ENCODE measurements at regions not wholly inside any gene's neighbourhood (a gene's known extent, or its start where the extent isn't known, plus 50 kb on each side); places are given as distances from the start of the nearest gene placed in this dataset.

GRCh38 chr5:56463944-56464571 is 230.9 kb upstream of the ANKRD55 start:
- Histone ChIP-seq H3K27me3 (ENCODE audit: control insufficient read depth, insufficient read depth, low read length) (no peaks in the 10 kb centered on the region), H3K4me3 (ENCODE audit: low read length) (no peak overlapping the region), H3K4me1 (ENCODE audit: control insufficient read depth, insufficient read depth, low read length) (peaks cover under 1% of the 10 kb centered on the region), H3K9ac (ENCODE audit: low read length) (no peak overlapping the region), H3K36me3 (ENCODE audit: control insufficient read depth, insufficient read depth, low read length) (no peaks in the 10 kb centered on the region), H3K27ac (ENCODE audit: low read depth, low read length) (no peak overlapping the region)

- Histone ChIP-seq H3K4me3 (ENCODE audit: low read length) (no peak overlapping the region), H3K27me3 (ENCODE audit: control insufficient read depth, insufficient read depth, low read length) (no peaks in the 10 kb centered on the region), H3K36me3 (ENCODE audit: control insufficient read depth, insufficient read depth, low read length) (no peaks in the 10 kb centered on the region), H3K9ac (ENCODE audit: low read length) (no peak overlapping the region), H3K27ac (ENCODE audit: low read depth, low read length) (no peak overlapping the region), H3K4me1 (ENCODE audit: control insufficient read depth, insufficient read depth, low read length) (peaks cover 3% of the 10 kb centered on the region)
Observed at GRCh38 chr5:56461584-56461983, 228.5 kb upstream of the ANKRD55 start.

DNA sequence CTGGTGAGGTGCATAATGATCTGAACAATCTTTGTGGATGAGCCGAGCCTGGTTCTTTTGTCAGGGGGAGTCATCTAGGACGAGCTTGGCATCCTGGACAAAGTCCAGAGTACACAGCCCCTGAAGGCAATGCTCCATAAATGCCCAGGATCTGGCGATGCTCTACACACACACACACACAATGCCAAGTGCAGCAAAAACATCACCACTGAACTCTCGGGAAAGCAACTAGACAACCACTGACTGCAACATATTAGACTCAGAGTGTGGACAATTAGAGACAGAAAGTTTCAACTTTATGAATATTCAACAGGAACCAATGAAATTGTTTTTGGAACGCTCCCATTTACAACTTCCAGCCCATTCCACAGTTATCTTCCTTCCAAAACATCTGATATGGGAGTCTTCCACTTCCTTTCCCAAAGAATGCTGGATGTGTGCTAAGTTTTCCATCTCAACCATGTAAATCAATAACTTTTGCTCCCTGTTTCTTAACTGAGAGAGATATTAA is 227.6 kb upstream of the ANKRD55 start:
- H3K9ac ChIP-seq (ENCODE audit: low read length): no peak overlapping the region
- H3K4me3 ChIP-seq (ENCODE audit: low read length): no peak overlapping the region
- no peaks in the 10 kb centered on the region for H3K27me3 ChIP-seq (ENCODE audit: control insufficient read depth, insufficient read depth, low read length)
- H3K27ac ChIP-seq (ENCODE audit: low read depth, low read length): no peak overlapping the region
- peaks cover 3% of the 10 kb centered on the region for H3K4me1 ChIP-seq (ENCODE audit: control insufficient read depth, insufficient read depth, low read length)
- no peaks in the 10 kb centered on the region for H3K36me3 ChIP-seq (ENCODE audit: control insufficient read depth, insufficient read depth, low read length)

DNA sequence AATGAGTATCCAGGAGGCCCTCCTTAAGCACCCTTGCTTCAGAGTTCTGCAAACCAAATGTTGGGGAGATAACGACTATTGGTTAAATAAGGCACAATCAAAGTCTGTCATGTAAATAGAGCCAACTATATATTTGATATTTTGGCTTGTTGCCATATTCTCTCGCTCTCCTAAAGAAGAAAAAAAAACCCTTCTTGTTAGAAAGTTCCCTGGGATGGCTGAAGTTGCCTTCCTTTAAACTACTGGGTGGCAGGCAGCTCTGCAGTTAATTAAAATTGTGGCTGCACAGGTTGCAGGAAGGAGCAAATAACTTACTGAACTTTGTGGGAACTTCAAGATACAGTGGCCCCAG is 227.0 kb upstream of the ANKRD55 start:
- H3K4me3 ChIP-seq (ENCODE audit: low read length): no peak overlapping the region
- H3K27me3 ChIP-seq (ENCODE audit: control insufficient read depth, insufficient read depth, low read length): no peaks in the 10 kb centered on the region
- no peak overlapping the region for H3K27ac ChIP-seq (ENCODE audit: low read depth, low read length)
- no peaks in the 10 kb centered on the region for H3K36me3 ChIP-seq (ENCODE audit: control insufficient read depth, insufficient read depth, low read length)
- H3K9ac ChIP-seq (ENCODE audit: low read length): no peak overlapping the region
- peaks cover 3% of the 10 kb centered on the region for H3K4me1 ChIP-seq (ENCODE audit: control insufficient read depth, insufficient read depth, low read length)

DNA sequence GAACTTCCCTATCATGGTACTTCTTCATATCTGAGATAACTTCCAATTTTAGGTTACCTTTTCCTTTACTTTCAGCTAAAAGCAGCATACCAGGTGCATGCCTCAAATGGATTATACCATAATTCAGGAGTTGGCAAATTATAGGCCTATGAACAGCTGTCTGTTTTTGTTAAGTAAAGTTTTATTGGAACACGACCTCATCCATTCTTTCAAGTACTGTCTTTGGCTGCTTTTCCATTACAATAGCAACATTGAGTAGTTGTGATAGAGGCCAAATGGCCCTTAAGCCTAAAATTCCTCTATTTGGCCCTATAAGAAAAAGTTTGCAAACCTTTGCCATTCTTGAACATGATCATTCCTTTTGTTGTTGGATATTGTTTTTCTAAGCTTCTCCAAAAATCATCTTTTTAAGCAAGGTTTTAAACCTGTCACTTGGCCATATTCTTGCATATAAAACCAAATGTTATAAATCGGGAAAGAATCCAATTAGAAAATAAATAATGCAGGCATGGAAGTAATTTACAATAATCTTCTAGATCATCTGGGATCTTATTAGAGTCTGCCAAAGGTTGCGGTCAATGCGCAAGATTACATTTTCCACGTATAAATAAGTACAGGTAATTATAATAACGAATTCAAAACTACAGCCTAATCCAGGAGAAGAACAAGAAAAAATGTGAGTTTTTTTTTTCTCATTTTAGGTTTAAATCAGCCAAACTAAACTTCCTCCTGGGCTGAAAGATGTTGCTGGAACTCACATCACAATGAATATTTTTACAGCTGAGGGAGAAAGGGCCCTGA is 226.5 kb upstream of the ANKRD55 start:
- Histone ChIP-seq H3K36me3 (ENCODE audit: control insufficient read depth, insufficient read depth, low read length) (no peaks in the 10 kb centered on the region), H3K4me1 (ENCODE audit: control insufficient read depth, insufficient read depth, low read length) (peaks cover 3% of the 10 kb centered on the region), H3K27me3 (ENCODE audit: control insufficient read depth, insufficient read depth, low read length) (no peaks in the 10 kb centered on the region), H3K4me3 (ENCODE audit: low read length) (no peak overlapping the region), H3K9ac (ENCODE audit: low read length) (no peak overlapping the region), H3K27ac (ENCODE audit: low read depth, low read length) (no peak overlapping the region)

DNA sequence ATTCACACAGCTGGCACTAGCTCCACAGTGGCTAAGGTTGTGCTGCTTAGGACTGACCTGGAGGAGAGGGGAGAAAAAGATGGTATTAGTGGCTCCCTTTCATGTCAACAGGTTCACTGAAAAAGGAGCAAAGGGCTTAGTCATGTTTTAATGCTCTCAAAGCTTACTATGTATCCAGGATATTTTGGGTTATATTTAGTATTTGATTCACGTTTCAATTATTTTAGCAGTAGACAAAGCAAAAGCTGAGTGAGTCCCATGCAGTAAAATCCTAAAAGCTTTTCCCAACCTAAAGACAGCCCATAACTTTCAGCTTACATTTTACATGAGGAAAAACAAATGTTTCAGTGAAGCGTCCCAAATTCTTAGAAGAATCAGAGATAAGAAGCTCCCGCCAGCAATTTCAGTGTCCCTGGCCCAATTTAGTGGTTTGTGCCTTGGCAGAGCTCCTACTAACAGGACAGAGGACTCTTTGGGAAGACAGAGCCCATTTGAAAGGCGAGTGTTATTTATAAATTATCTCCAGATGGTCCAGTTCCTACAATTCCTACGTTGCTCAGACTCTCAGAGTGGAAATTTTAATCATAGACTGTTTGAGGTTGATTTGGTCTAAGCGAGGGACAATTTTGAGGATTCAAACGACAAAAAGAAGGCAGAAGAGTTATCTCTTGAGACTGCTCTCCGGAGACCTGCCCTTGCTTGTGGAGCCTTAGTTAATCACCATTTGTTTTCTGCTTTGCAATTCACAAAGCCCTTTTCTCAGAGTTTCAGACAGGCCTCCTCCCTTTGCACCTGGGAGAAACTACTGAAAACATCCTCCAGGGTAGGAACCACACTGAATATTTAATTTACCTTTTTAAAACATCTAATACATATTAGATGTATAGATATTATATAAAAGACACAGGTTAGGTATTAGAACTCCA is 225.0 kb upstream of the ANKRD55 start:
- Histone ChIP-seq H3K27ac (ENCODE audit: low read depth, low read length) (peak overlapping the region; percentile 30), H3K4me3 (ENCODE audit: low read length) (no peak overlapping the region), H3K9ac (ENCODE audit: low read length) (no peak overlapping the region), H3K4me1 (ENCODE audit: control insufficient read depth, insufficient read depth, low read length) (peaks cover 3% of the 10 kb centered on the region), H3K36me3 (ENCODE audit: control insufficient read depth, insufficient read depth, low read length) (no peaks in the 10 kb centered on the region), H3K27me3 (ENCODE audit: control insufficient read depth, insufficient read depth, low read length) (no peaks in the 10 kb centered on the region)

- no peak overlapping the region for H3K27ac ChIP-seq (ENCODE audit: low read depth, low read length)
- H3K4me1 ChIP-seq (ENCODE audit: control insufficient read depth, insufficient read depth, low read length): peaks cover 3% of the 10 kb centered on the region
- H3K27me3 ChIP-seq (ENCODE audit: control insufficient read depth, insufficient read depth, low read length): no peaks in the 10 kb centered on the region
Observed at GRCh38 chr5:56456002-56456401, 222.9 kb upstream of the ANKRD55 start.

GRCh38 chr5:56455417-56455816 is 222.3 kb upstream of the ANKRD55 start:
- Histone ChIP-seq H3K27ac (ENCODE audit: low read depth, low read length) (no peak overlapping the region), H3K4me1 (ENCODE audit: control insufficient read depth, insufficient read depth, low read length) (peaks cover 3% of the 10 kb centered on the region), H3K9ac (ENCODE audit: low read length) (no peak overlapping the region), H3K27me3 (ENCODE audit: control insufficient read depth, insufficient read depth, low read length) (no peaks in the 10 kb centered on the region), H3K4me3 (ENCODE audit: low read length) (no peak overlapping the region), H3K36me3 (ENCODE audit: control insufficient read depth, insufficient read depth, low read length) (no peaks in the 10 kb centered on the region)

More at GRCh38 chr5:56456002-56456401, 222.9 kb upstream of the ANKRD55 start:
- H3K36me3 ChIP-seq (ENCODE audit: control insufficient read depth, insufficient read depth, low read length): no peaks in the 10 kb centered on the region
- H3K4me3 ChIP-seq (ENCODE audit: low read length): no peak overlapping the region
- H3K9ac ChIP-seq (ENCODE audit: low read length): no peak overlapping the region

- Histone ChIP-seq H3K9ac (ENCODE audit: low read length) (no peak overlapping the region), H3K4me1 (ENCODE audit: control insufficient read depth, insufficient read depth, low read length) (peaks cover 3% of the 10 kb centered on the region), H3K4me3 (ENCODE audit: low read length) (no peak overlapping the region), H3K36me3 (ENCODE audit: control insufficient read depth, insufficient read depth, low read length) (no peaks in the 10 kb centered on the region), H3K27me3 (ENCODE audit: control insufficient read depth, insufficient read depth, low read length) (no peaks in the 10 kb centered on the region), H3K27ac (ENCODE audit: low read depth, low read length) (no peak overlapping the region)
Observed at GRCh38 chr5:56454219-56454862, 221.2 kb upstream of the ANKRD55 start.

GRCh38 chr5:56451742-56452141 is 218.6 kb upstream of the ANKRD55 start:
- Histone ChIP-seq H3K9ac (ENCODE audit: low read length) (no peak overlapping the region), H3K4me1 (ENCODE audit: control insufficient read depth, insufficient read depth, low read length) (no peaks in the 10 kb centered on the region)

GRCh38 chr5:56450766-56451165 is 217.6 kb upstream of the ANKRD55 start:
- Histone ChIP-seq H3K27me3 (ENCODE audit: control insufficient read depth, insufficient read depth, low read length) (no peaks in the 10 kb centered on the region), H3K9ac (ENCODE audit: low read length) (no peak overlapping the region), H3K4me3 (ENCODE audit: low read length) (no peak overlapping the region), H3K4me1 (ENCODE audit: control insufficient read depth, insufficient read depth, low read length) (no peaks in the 10 kb centered on the region), H3K36me3 (ENCODE audit: control insufficient read depth, insufficient read depth, low read length) (no peaks in the 10 kb centered on the region), H3K27ac (ENCODE audit: low read depth, low read length) (no peak overlapping the region)

More at GRCh38 chr5:56451742-56452141, 218.6 kb upstream of the ANKRD55 start:
- no peaks in the 10 kb centered on the region for H3K36me3 ChIP-seq (ENCODE audit: control insufficient read depth, insufficient read depth, low read length)
- no peak overlapping the region for H3K4me3 ChIP-seq (ENCODE audit: low read length)
- H3K27ac ChIP-seq (ENCODE audit: low read depth, low read length): no peak overlapping the region
- no peaks in the 10 kb centered on the region for H3K27me3 ChIP-seq (ENCODE audit: control insufficient read depth, insufficient read depth, low read length)

Measured in rectal smooth muscle tissue (tissue), 1 donor.